ENCODE measurements at regions not wholly inside any gene's neighbourhood (a gene's known extent, or its start where the extent isn't known, plus 50 kb on each side); places are given as distances from the start of the nearest gene placed in this dataset.

DNA sequence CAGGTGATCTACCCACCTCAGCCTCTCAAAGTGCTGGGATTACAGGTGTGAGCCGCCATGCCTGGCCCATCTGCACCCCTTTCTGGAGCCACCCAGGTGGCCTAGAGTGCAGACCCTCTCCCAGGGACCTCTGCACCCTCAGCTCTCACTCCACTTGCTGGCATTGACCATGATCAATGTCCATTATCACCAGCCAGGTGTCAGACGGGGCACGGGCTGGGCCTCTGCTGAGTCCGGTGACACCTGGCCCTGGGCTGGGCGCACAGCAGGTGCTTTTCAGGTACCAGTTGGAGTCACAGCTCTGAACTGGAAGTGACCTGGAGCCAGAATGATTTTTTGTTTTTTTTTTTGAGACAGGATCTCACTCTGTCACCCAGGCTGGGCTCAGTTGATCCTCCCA lies 91.8 kb upstream of the PMEPA1 start:
- BruUV-seq (replicated peaks): no TSS peak
- H3K4me2 ChIP-seq (ENCODE audit: insufficient read depth, low read length): no peak overlapping the region
- no peaks in the 10 kb centered on the region for H3K79me2 ChIP-seq (ENCODE audit: control insufficient read depth, insufficient read depth, low read length)
- dilution Hi-C loops (cut with MboI; ENCODE audit: extremely low pct_ligation_motif_present, low sequenced_read_pairs): no loop called here
- peaks cover 2 to 3% of the 10 kb centered on the region in 2 experiments for H3K27me3 ChIP-seq (ENCODE audit: control insufficient read depth in 2 of 2, insufficient read depth in 2 of 2, low read length in 2 of 2)
- intact Hi-C loops (cut with micrococcal nuclease): no loop called here
- no peak overlapping the region for H3K9ac ChIP-seq (replicated peaks; ENCODE audit: extremely low read depth, insufficient read depth, low read length)
- FAIRE-seq (no peak), DNase-seq (ENCODE audit: low read depth, low spot score) (no peak)
- H3K4me1 ChIP-seq (ENCODE audit: control insufficient read depth, extremely low read depth, insufficient read depth, low read length): no peaks in the 10 kb centered on the region
- H3K27ac ChIP-seq (ENCODE audit: insufficient read depth, low read depth, low read length): no peak overlapping the region
- H3K36me3 ChIP-seq (ENCODE audit: control insufficient read depth in 2 of 2, extremely low read depth in 1 of 2, insufficient read depth in 2 of 2, low read length in 2 of 2): no peaks in the 10 kb centered on the region
- H3K9me3 ChIP-seq (replicated peaks; ENCODE audit: control insufficient read depth, insufficient read depth, low read length): no peaks in the 10 kb centered on the region
- H4K20me1 ChIP-seq (replicated peaks; ENCODE audit: control insufficient read depth, extremely low read depth, insufficient read depth, low read length): no peaks in the 10 kb centered on the region
- CTCF ChIA-PET: no interaction called here
- TF ChIP-seq, protein P1, sequence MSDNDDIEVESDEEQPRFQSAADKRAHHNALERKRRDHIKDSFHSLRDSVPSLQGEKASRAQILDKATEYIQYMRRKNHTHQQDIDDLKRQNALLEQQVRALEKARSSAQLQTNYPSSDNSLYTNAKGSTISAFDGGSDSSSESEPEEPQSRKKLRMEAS (IDR thresholded peaks at IDR 0.05; ENCODE audit: insufficient read depth, insufficient read length): no peak
- TF ChIP-seq MYC (IDR thresholded peaks at IDR 0.05; ENCODE audit: low read depth, low read length) (no peak), FOS (IDR thresholded peaks at IDR 0.05; ENCODE audit: borderline replicate concordance, insufficient read depth, low read length) (no peak), EZH2 (IDR thresholded peaks at IDR 0.05; ENCODE audit: borderline replicate concordance, low read depth, low read length, severe bottlenecking) (no peak), GATA2 (IDR thresholded peaks at IDR 0.05; ENCODE audit: insufficient read depth, insufficient read length, low read depth, low read length) (no peak), POLR2A (IDR thresholded peaks at IDR 0.05; ENCODE audit: low read depth, low read length) (no peak), POLR2AphosphoS5 (IDR thresholded peaks at IDR 0.05; ENCODE audit: insufficient read depth, low read depth, low read length) (no peak), JUN (IDR thresholded peaks at IDR 0.05; ENCODE audit: borderline replicate concordance, insufficient read depth, insufficient read length, low read depth) (no peak)
- TF ChIP-seq, protein P2, sequence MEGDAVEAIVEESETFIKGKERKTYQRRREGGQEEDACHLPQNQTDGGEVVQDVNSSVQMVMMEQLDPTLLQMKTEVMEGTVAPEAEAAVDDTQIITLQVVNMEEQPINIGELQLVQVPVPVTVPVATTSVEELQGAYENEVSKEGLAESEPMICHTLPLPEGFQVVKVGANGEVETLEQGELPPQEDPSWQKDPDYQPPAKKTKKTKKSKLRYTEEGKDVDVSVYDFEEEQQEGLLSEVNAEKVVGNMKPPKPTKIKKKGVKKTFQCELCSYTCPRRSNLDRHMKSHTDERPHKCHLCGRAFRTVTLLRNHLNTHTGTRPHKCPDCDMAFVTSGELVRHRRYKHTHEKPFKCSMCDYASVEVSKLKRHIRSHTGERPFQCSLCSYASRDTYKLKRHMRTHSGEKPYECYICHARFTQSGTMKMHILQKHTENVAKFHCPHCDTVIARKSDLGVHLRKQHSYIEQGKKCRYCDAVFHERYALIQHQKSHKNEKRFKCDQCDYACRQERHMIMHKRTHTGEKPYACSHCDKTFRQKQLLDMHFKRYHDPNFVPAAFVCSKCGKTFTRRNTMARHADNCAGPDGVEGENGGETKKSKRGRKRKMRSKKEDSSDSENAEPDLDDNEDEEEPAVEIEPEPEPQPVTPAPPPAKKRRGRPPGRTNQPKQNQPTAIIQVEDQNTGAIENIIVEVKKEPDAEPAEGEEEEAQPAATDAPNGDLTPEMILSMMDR (IDR thresholded peaks at IDR 0.05; ENCODE audit: extremely low read depth in 1 of 2, insufficient read depth in 1 of 2, low read depth in 1 of 2, low read length in 2 of 2): no peak
- H2AFZ ChIP-seq (ENCODE audit: low read depth, low read length): no peak overlapping the region
- H3K9me1 ChIP-seq (replicated peaks; ENCODE audit: control insufficient read depth, extremely low read depth, insufficient read depth, low read length): no peaks in the 10 kb centered on the region
- POLR2A ChIA-PET: no interaction called here
- H3K4me3 ChIP-seq (replicated peaks in 1 of 3; ENCODE audit: insufficient read depth in 1 of 3, low read depth in 1 of 3, low read length in 3 of 3): no peak overlapping the region
